ENCODE measurements at regions not wholly inside any gene's neighbourhood (a gene's known extent, or its start where the extent isn't known, plus 50 kb on each side); places are given as distances from the start of the nearest gene placed in this dataset.
"Not testable (repeated sequence)": the region's sequence is repeated elsewhere in the genome, so short reads cannot be mapped to it uniquely, and the experiment has no call there.

- not testable (repeated sequence) for TF ChIP-seq YY1 (IDR thresholded peaks at IDR 0.05; ENCODE audit: borderline replicate concordance in 1 of 3, control insufficient read depth in 1 of 3, extremely low read depth in 1 of 3, insufficient read depth in 3 of 3, insufficient read length in 1 of 3, insufficient replicate concordance in 2 of 3, low read depth in 1 of 3, low read length in 2 of 3); POLR2A (conservative IDR thresholded peaks at IDR 0.05)
Observed at GRCh38 chr11:33991136-33991535, 60.4 kb upstream of the CAPRIN1 start.

Measured in K562 (cell line).